Effector CD4-positive, alpha-beta T cell (primary cell): ENCODE measurements at regions not wholly inside any gene's neighbourhood (a gene's known extent, or its start where the extent isn't known, plus 50 kb on each side); places are given as distances from the start of the nearest gene placed in this dataset.

Experiments
- DNase-seq: peaks from one replicate; pipeline ENCODE4 v3.0.0-alpha.2; 2020

DNA sequence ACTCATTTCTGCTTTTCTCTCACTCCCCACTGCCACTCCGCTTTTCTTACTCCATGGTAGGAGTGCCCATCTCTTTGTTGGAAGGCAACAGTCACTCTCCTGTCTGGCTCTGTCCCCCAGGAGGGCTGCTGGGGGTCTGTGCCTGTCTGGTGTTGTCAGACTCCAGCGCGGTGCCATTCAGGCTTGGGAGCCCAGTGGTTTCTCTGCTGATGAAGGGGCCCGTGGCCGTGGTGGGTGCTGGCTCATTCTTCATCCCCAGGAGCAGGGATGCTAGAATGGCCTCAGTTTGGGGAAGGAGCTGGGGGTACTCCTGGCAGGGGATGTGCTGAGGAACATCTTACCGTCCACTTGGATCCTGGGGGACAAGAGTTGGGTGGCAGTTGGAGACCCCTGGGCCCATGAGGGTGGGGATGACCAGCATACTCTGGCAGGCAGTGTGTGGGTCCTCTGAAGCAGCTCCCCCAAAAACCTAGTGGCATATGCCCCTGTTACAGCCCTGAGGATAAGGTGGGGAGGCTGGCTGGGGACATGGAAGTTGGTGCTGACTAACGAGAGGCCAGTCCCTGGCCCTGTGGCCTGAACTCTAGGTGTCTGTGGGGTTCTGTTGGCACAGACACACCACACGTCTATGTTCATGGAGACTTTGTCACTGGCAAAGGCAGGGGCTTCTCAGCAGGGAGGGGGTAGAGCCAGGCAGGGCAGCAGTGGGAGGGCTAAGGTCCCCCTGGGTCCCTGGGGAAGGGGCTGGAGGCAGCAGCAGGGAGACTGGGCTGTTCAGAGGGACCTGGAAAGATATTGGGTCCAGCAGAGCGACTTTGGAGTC is 102.8 kb upstream of the RET start:
- DNase-seq = no peak

DNA sequence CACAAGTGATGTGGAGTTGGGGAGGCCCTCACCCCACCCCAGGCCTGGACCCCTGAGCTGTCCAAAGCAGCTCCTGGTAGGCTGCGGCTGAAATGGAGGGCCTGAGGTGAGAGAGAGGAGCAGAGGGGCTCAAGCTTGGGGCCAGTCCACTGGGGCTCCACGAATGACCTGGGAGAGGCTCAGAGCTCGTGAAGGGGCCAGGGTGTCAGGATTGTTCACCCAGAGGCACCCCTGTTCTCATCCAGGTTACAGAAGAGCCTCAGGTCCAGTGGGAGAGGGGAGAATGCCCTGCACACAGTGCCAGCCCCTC is 102.2 kb upstream of the RET start:
- no peak for DNase-seq

DNA sequence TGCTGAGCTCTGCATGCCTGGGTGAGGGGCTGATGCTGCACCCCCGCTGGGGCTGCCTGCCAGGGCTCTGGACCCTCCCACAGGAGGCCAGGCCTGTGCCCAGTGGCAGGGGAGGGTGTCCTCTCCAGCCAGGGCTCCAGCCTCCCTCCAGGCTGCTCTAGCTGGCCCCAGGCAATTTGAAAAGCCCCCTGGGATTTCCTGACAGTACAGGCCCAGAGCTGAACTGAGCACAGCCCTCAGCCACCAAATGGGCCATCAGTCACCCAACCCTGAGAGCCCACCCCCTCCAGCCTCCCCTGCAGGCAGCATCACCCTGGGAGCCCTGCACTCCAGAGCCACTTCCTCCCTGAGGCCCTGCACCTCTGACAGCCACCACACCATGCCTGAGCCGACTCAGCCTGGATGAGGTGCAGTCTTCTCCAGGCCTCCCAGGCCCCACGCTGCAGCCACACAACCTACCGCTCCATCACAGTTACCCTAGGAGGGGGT is 101.8 kb upstream of the RET start:
- DNase-seq = no peak

DNA sequence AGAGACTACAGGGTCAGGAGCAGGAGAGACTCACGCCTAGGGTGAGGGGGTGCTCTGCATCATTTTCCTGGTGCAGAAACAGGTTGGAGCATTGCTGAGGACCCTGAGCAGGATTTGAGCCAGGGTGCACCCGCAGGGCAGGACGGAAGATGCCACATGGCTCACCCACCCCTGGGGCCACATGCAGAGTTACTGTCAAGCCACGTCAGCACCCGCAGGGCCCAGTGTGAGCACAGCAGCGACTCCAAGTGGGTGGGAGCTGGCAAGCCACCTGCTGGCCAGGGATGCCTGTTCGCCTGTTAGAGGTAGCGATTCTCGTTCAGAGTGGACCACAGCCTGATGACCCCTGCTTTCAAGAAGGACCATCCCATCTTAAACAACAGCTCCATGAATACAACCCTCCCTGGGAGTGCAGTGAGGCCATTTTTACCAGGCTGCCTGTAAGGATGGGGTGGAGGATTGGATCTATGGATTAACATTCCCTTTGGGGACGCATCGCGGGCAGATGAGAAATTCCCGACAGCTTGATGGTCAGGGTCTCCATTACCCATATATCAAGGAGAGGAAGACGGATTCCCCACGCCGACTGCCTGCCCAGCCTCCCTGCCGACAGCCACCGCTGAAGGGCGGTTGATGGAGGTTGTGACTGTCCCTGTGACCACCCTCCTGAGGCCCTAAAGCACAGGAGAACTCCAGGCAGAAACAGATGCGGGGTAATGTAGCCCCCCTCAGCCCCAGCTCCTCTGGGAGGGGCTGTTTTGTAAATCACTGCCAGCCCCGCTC is 101.1 kb upstream of the RET start:
- DNase-seq = no peak

DNA sequence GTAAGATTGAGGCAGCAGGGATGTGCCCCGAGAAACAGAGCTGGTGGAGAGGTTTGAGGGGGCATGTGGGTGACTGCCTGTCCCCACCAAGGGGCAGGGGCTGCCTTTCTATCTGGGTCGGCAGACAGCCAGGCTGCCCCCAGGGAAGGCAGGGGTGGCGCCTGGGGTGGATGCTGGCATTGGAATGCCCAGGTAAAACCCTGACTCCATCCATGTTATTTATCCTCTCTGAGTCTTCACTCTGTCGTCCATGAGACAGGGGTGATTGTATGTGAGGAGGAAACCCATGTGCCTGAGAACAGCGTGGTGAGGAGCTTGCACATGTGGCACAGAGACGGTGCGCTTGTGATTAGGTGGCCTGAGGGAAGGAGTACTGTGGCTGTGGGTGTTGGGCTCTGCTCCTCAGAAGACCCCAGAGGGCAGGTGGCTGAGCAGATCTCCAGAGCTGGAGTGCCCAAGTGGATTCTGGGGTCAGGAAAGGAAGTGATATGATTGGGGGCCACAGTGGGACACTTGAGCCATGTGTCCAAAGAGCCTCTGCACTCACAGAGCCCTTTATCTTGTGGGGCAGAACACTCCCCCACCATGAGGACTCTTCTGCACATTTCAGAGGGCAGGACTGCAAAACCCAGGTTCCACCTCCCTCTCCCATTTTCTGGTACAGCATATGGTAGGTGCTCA is 100.4 kb upstream of the RET start:
- DNase-seq = no peak

DNA sequence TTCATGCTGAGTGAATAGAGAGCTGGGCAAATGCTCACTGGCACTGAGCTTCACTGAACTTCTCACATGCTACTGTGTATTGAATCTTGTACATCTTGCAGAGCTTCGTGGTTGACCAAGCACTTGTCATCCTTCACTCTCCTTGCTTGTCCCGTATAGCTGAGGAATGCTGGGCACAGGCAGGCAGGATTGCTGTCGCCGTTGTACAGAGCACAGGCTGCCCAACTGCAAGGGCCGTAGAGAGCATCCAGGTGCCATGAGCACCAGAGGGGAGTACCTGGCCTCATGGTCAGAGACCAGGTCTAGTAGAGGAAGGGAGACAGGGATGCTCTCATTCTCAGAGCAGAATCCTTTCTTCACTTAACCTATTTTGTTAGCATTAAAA is 99.8 kb upstream of the RET start:
- DNase-seq = no peak

DNA sequence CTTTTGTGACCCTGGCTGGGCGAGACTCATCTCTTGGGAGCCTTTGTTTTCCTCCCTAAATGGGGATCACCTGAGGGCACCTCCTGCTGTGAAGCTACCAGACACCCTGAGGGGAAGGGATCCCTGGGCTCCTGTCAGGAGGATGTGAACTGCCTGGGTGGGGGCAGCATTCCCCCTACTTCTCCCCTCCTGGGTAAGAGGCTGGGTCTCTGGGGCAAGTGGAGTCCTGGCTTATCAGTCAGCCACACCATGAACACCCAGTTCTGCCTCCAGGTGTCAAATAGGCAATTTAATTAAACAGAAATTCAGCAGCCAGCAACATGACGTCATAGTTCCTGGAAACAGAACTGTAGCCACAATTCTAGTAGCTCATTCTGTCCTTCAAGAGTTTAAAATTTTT is 97.7 kb upstream of the RET start:
- no peak for DNase-seq

DNA sequence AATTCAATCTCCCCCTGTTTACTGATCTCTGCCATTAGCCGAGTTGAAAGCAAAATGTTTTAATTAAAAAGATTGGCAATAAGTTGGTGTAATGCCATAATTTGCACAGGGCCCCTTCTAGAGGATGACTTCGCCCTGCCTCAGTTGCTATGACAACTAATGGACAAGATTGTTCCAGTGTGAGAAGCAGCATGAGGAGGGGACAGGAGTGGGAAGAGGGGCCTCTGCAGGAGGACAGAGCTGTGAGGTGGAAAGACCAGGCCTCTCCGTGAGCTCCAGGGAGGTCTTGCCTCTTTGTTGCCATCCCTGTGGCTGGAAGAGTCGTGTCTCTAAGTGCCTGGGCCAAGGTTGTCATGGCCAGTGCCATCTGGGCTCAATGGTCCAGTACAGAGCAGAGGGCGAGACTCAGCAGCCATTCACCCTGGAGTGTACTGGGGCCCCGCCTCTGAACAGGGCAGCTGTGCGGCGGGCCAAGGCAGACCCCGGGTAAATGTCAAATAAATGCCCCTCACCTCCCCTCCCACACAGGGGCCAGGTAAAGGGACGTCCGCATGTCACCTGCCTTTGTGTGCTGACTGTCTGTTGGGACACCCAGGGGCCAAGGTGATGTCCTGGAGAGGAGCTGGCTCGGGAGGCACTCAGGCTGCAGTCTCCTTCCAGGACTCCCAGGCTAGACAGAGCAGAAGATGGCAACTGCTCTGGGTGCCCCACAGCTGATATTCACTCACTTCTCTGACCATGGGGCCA is 97.0 kb upstream of the RET start:
- DNase-seq = no peak

DNA sequence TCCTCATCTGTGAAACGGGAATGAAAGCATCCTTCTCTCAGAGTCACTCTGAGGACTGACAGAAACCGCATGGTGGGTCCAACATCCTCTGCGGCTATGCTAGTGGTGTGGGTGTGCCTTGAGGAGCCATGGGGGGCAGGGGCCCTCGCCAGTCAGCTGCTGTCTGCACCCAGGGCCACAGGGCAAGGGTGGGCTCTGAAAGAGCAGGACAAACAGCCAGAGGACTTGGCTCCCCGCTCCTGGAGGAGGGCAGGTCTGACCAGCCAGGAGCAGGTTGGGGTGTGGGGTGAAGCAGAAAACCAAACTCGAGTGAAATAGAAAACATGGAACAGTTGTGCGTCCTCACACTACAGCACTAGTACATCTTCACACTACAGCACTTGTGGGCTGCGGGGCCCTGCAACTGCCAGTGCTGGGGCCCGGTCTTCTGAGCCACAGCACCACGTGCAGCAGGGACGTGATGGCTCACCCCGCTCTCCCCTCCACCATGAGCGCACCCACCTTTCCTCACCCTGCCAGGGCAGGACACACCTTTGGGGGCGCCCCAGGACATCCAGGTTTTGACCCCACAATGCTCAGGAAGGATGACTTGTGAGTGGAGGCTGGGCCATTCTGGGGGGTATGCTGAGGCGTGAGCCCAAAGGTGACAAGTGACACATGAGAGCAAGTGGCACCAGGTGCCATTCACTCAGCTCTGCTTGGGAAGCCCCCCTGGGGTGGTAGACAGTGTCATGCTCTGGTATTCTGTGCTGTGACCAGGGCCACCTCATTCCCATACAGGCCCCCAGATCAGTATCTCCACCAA is 96.1 kb upstream of the RET start:
- no peak for DNase-seq

DNA sequence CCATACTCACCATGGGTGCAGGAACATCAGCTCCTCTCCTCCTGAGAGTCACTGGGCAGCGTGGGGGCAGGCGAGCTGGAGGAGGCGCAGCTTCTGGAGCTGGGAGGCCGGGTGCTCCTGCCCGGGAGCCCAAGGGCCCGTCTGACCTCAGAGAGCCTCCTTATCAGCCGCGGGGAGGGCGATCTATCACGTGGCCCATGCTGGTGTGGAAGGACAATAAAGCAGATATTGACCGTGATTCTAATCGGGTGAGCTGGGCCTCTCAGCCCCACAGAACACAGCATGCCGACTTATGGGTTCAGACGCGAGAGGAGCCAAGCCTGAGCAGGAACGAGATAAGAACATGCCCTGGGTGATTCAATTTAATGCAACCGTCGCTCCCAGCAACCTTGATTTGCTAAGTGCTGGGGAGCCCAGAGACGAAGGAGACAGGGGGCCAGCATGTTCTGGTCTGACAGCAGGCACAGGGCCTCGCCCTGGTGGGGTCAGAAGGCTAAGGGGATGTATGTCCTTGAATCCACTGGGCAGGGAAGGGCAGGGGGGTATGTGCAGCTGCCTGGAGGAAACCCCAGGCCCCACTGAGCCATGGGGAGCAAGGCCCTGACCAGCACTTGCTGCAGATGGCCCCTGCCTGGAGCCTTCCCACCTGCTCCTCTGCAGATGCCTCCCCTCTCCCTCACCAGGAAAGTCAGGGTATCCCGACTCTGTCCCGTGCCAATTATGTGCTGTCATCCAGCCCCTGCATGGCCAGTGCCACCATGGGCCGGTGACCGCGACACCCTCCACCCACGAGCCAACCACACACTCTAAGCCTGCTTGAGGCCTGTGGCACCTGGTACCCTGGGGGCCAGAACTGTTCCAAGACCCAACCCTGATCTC is 95.3 kb upstream of the RET start:
- DNase-seq = no peak

DNA sequence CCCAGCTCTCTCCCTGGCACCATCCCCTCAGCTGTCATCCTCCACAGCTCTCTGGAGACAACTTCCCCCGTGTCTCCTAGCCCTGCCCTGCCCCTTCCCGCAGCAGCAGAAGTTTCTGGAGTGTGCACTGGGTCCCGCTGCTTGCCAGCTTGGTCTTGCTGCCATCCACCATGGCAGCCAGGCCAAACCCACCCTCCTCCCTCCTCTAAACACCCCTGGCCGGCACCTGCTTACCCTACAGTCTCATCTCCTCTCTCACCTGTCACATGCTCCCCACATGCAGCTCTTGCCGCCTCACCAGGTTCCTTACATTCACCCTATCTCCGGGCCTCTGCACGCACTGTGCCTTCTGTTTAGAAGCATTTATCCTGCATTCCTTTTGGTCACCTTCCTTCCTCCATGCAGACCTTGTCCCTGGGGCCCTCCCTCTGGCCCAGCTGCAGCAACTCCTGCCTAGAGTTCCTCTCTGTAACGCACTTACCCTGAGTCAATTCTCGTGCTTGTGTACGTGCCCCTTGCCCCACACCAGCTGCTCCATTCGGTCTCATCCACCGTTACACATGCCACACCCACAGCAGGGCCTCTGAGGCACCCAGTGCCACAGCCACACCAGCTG is 93.9 kb upstream of the RET start:
- no peak for DNase-seq

DNA sequence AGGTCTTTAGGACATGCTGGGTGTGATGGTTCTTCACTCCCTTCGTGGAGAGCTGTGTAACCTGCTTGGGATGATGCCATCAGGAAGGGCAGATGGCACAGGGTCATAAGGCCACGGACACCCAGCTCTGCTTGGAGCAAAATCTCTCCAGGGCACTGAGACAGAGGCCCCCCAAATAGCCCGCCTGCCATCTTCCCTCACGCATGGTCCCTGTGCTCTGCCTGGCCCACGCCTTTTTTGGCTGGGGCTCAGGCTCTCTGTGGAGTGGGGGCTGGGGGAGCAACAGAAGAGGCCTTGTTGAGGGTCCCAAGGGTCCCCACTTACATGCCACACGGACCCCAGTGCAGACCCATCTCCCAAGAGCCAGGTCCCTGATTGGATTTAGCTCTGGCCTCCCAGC is 93.3 kb upstream of the RET start:
- no peak for DNase-seq

DNA sequence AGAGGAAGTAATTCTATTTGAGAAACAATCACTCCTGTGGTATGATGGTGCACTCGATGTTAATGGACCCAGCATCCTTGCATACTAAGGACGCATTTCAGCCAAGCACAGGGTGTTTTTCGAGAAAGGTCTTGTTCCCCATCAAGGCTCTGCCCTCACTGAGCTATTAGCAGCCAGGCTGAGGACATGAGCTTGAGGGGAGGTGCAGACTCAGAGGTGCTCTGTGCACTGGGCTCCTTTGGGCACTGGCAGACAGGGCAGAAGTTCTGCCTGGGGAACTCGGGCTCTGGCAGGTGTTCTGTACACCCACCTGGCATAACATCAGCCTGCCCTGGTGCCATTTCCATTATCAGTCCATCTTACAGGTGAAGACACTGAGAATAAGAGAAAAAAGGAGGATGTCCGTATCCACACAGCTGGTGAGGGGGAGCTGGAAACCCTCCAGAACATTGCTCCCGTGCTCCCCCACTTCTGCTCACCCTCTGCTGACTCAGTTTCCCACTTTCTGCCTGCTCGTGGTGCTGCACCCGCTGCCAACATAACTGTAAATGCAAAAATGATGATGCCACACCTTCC is 92.7 kb upstream of the RET start:
- DNase-seq = no peak

DNA sequence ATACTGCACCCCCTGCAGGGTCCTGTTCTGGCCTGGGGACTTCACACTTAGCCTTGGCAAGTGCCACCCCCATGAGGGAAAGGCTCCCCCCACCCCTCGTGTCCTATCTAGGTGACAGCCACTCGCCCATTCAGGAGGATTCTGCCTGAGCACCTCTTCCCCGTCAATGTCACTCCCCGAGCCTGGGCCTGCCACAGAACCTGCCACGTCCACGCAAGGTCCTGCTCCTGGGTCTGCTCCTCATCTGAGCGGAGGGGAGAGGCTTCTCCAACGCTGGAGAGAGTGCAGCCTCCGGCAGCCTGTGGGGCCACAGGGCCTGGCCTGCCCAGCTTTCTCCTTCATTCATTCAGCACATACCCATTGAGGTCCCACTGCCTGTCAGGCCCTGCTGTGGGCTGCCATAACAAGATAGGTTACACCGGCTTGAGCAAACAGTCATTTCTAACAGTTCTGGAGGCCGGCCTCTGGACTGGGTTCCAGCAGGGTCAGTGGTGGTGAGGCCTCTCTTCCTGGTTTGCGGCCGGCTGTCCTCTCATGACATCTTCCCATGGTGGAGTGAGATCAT is 92.0 kb upstream of the RET start:
- no peak for DNase-seq

DNA sequence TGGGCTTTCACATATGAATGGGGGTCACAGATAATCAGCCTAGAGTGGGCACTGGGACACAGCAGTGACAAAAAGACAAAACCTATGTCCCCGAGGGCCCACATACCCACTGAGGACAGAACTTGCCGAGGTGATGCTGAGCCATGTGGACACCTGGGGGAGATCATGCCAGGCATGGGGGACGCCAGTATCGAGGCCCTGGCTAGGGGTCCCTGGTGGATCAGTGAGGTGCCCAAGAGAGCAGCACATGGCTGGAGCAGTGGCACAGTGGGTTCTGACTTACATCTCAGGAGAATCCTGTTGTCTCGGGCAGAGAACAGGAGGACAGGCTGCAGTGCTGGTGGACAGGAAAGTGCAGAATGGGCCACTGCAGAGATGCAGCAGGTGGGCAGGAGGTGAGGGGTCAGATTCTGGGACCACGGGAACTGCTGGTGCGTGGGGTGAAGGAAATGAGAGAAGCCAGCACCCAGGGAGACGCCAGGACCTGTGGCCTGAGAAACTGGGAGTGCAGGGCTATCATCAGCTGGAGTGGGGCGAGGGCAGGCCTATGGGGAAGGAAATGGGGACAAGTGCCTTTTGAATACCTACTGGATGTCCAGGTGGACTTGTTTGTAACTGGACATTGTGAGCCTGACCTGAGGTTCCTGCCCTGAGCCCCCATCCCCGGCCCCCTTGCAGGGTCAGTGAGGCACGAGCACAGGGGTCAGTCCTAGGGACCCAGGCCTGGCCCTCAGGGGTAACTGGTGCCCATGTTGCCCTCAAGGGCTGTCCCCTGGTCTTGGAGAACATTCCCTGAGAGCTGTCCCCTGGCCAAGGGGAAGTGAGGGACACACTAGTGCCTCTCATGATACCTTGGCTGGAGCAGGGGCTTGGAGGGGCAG is 91.2 kb upstream of the RET start:
- DNase-seq = no peak

DNA sequence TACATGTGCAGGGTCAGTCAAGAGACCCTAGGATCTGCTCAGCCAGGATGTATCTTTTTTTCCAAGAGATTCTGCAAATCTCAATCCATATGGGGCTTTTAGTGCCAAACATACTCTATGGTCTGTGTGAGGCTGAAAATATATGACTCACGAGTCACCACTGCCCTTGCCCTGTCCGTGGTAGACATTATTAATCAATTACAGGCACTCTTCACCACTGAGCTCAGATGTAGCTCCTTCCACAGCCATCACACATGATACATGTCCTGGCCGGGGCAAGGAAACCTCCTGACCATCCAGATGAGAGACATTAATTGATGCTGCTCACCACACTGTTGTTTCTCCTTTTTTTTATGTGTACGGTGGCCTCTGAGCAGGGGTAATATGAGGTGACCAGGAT is 90.2 kb upstream of the RET start:
- no peak for DNase-seq

DNA sequence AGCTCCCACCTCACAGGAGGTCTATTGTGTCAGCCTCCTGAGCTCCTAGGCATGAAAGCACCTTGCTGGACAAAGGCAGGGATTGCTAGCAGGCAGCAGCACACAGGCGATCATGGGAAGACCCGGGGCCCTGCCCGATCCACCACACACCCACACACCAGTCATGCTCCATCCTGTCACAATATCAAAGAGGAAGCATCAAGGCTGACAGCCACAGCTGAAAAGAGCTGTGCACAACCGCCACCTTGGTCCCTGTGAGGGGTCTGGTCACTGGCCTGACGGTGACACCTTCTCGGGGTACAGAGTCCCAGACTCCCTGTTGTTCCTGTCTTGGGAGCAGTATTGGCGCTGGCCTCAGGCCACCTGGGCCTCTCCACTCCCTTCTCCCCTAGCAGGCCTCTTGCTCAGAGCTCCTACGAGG is 89.7 kb upstream of the RET start:
- DNase-seq = no peak

DNA sequence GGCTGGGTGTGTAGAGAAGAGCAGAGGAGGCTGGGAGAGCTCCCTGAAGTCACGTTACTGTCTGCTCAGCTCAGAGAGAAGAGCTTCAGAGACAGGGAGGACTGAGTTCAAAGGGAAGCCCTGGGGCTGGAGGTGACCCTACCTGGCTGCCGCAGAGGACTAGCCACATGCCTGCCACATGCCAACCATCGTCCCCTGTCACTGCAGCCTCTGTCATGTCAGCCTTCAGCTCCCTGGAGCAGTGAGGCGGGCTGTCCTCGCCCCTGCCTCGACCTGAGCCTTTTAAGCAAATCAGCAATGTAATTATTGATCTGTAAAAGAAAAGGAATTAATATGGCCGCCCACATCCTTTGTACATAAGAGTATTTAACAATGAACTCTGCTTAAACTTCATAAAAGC is 89.3 kb upstream of the RET start:
- no peak for DNase-seq

DNA sequence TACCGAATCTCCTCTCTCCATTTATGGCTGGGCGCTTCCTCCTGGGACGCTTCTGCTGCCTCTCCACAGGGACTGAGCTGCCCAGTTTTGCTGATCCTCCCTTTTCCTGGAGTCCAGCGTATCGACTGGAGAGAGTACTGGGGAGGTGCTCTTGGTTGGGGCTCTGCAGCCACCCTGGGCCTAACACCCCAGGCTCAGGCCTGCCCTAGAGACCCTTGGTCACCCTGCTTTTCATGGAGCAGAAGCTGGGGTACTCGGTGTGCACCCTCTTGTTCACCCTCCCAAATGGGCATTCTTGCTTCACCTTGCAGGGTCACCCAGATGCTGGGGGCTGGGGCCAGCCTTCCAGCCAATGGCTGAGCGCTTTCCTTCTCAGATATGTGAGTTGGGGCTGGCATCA is 88.8 kb upstream of the RET start:
- no peak for DNase-seq
